PFSK-1 (cell line): ENCODE measurements at regions not wholly inside any gene's neighbourhood (a gene's known extent, or its start where the extent isn't known, plus 50 kb on each side); places are given as distances from the start of the nearest gene placed in this dataset.

Experiments
- FOXP2 ChIP-seq: optimal IDR thresholded peaks from 2 replicates; pipeline ENCODE3; 2011; ENCODE audit warnings: borderline replicate concordance, control low read depth, inconsistent platforms; ENCODE audit not compliant: insufficient read depth; ENCODE audit errors: extremely low read length, extremely low read depth
- POLR2AphosphoS5 ChIP-seq: IDR thresholded peaks from 2 replicates; pipeline ENCODE4 v1.6.1; 2012; ENCODE audit warnings: low read depth, mild to moderate bottlenecking, control low read depth, low read length, moderate library complexity
- SIN3A ChIP-seq: IDR thresholded peaks from 2 replicates; pipeline ENCODE4 v1.6.1; 2012; ENCODE audit warnings: mild to moderate bottlenecking, low read length, moderate library complexity, borderline replicate concordance; ENCODE audit not compliant: insufficient read depth
- TAF1 ChIP-seq: IDR thresholded peaks from 2 replicates; pipeline ENCODE4 v1.6.1; 2012; ENCODE audit warnings: low read length, control low read depth, borderline replicate concordance; ENCODE audit not compliant: insufficient read depth
- TF ChIP-seq, protein P1 (sequence below), 2 experiments: IDR thresholded peaks; 2 replicates each; pipeline versions ENCODE4 v1.6.1 to v1.8.0; 2011 to 2012; ENCODE audit warnings: low read depth in 2 of 2, low read length in 2 of 2, control low read depth in 1 of 2, inconsistent platforms in 1 of 2, mild to moderate bottlenecking in 1 of 2, moderate library complexity in 1 of 2; ENCODE audit not compliant: insufficient read depth in 1 of 2

DNA sequence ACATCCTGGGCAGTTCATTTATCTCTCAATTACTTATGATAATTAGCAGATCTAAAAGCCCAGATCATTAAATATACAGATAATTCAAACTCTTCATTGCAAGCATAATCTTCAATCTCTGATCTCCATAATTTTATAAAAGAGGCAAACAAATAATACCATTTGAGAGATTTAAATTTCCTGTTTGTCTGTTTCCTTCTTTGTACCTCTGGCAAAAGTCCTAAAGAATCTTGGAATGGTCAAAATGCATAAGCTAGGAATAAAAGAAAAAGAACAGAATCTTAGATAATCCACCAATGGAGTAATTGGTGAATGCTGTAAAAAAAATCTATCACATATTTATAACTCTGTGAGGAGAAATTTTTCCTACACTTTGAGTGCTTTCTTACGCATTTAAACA is 1080.9 kb upstream of the ZEB2 start:
- TF ChIP-seq POLR2AphosphoS5 (no peak), TAF1 (no peak), SIN3A (no peak), FOXP2 (no peak)
- TF ChIP-seq, protein P1, sequence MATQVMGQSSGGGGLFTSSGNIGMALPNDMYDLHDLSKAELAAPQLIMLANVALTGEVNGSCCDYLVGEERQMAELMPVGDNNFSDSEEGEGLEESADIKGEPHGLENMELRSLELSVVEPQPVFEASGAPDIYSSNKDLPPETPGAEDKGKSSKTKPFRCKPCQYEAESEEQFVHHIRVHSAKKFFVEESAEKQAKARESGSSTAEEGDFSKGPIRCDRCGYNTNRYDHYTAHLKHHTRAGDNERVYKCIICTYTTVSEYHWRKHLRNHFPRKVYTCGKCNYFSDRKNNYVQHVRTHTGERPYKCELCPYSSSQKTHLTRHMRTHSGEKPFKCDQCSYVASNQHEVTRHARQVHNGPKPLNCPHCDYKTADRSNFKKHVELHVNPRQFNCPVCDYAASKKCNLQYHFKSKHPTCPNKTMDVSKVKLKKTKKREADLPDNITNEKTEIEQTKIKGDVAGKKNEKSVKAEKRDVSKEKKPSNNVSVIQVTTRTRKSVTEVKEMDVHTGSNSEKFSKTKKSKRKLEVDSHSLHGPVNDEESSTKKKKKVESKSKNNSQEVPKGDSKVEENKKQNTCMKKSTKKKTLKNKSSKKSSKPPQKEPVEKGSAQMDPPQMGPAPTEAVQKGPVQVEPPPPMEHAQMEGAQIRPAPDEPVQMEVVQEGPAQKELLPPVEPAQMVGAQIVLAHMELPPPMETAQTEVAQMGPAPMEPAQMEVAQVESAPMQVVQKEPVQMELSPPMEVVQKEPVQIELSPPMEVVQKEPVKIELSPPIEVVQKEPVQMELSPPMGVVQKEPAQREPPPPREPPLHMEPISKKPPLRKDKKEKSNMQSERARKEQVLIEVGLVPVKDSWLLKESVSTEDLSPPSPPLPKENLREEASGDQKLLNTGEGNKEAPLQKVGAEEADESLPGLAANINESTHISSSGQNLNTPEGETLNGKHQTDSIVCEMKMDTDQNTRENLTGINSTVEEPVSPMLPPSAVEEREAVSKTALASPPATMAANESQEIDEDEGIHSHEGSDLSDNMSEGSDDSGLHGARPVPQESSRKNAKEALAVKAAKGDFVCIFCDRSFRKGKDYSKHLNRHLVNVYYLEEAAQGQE (IDR thresholded peaks at IDR 0.05; ENCODE audit: insufficient read depth in 1 of 2, low read depth in 2 of 2, low read length in 2 of 2): no peak

DNA sequence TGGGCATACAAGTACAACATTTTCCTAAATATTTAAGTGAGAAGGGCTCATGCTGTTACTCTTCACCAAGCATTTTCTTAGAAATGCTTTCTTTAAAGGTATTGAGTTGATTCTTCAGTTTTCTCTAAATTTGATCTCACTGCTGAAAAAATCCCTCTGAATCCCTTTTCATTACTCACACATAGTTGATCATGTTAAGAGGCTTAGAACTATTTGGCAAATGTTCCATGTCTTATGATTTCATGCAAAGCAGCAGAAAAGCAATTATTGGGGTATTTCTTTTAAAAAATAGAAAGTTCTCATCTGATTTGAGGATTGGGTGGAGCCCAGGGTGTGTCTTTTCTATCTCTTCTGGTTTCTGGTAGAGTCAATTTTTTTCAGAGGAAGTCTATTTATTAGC is 1079.8 kb upstream of the ZEB2 start:
- TF ChIP-seq, protein P1 (IDR thresholded peaks at IDR 0.05; ENCODE audit: insufficient read depth in 1 of 2, low read depth in 2 of 2, low read length in 2 of 2): no peak
- TF ChIP-seq POLR2AphosphoS5: no peak
- no peak for TF ChIP-seq FOXP2
- no peak for TF ChIP-seq SIN3A
- TF ChIP-seq TAF1: no peak

GRCh38 chr2:145598434-145598833 is 1078.5 kb upstream of the ZEB2 start:
- TF ChIP-seq TAF1 (no peak), SIN3A (no peak), POLR2AphosphoS5 (no peak), FOXP2 (no peak)
- TF ChIP-seq, protein P1 (IDR thresholded peaks at IDR 0.05; ENCODE audit: insufficient read depth in 1 of 2, low read depth in 2 of 2, low read length in 2 of 2): no peak

GRCh38 chr2:145597809-145598208 is 1077.9 kb upstream of the ZEB2 start:
- TF ChIP-seq SIN3A (no peak), POLR2AphosphoS5 (no peak), TAF1 (no peak), FOXP2 (no peak)
- TF ChIP-seq, protein P1 (IDR thresholded peaks at IDR 0.05; ENCODE audit: insufficient read depth in 1 of 2, low read depth in 2 of 2, low read length in 2 of 2): no peak

- TF ChIP-seq FOXP2: no peak
- TF ChIP-seq SIN3A: no peak
- no peak for TF ChIP-seq POLR2AphosphoS5
- TF ChIP-seq TAF1: no peak
- TF ChIP-seq, protein P1 (IDR thresholded peaks at IDR 0.05; ENCODE audit: insufficient read depth in 1 of 2, low read depth in 2 of 2, low read length in 2 of 2): no peak
Measured at GRCh38 chr2:145597006-145597405, 1077.1 kb upstream of the ZEB2 start.
